ENCODE measurements at regions not wholly inside any gene's neighbourhood (a gene's known extent, or its start where the extent isn't known, plus 50 kb on each side); places are given as distances from the start of the nearest gene placed in this dataset.
A peak's percentile ranks its signal among the peaks of the same experiment; 100 is the strongest.

DNA sequence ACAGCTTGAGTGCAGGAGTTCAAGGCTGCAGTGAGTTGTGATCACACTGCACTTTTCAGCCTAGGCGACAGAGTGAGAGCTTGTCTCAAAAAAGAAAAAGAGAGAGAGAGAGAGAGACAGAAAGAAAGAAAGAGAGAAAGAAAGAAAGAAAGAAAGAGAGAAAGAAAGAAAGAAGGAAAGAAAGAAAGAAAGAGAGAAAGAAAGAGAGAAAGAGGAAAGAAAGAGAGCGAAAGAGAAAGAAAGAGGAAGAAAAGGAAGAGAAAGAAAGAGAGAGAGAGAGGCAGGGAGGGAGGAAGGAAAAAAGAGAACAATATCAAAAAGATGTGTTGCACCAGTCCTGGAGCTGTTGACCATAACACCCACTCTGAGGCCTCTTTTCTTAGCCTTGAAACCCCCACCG, 89.8 kb upstream of the MBOAT2 start:
- no peak overlapping the region for H3K4me3 ChIP-seq (replicated peaks in 1 of 3; ENCODE audit: insufficient read depth in 1 of 3, low read depth in 1 of 3, low read length in 3 of 3)
- H3K79me2 ChIP-seq (ENCODE audit: control insufficient read depth, insufficient read depth, low read length) = no peaks in the 10 kb centered on the region
- no peaks in the 10 kb centered on the region for H3K27me3 ChIP-seq (ENCODE audit: control insufficient read depth in 2 of 2, insufficient read depth in 2 of 2, low read length in 2 of 2)
- POLR2A ChIA-PET = no interaction called here
- H3K4me2 ChIP-seq (ENCODE audit: insufficient read depth, low read length) = no peak overlapping the region
- no peak overlapping the region for H3K9ac ChIP-seq (replicated peaks; ENCODE audit: extremely low read depth, insufficient read depth, low read length)
- no peaks in the 10 kb centered on the region for H3K36me3 ChIP-seq (ENCODE audit: control insufficient read depth in 2 of 2, extremely low read depth in 1 of 2, insufficient read depth in 2 of 2, low read length in 2 of 2)
- intact Hi-C loops (cut with micrococcal nuclease) (no loop called here), dilution Hi-C loops (cut with MboI; ENCODE audit: extremely low pct_ligation_motif_present, low sequenced_read_pairs) (no loop called here)
- no peak overlapping the region for H3K27ac ChIP-seq (ENCODE audit: insufficient read depth, low read depth, low read length)
- CTCF ChIA-PET = interaction anchor here (2.0 to 2.5 kb wide), 2 partner anchors 13 to 46 kb away, joined by 5 to 7 read pairs; no protein-coding TSS in a partner anchor
- no peaks in the 10 kb centered on the region for H3K4me1 ChIP-seq (ENCODE audit: control insufficient read depth, extremely low read depth, insufficient read depth, low read length)
- H3K9me3 ChIP-seq (replicated peaks; ENCODE audit: control insufficient read depth, insufficient read depth, low read length) = no peaks in the 10 kb centered on the region
- no peaks in the 10 kb centered on the region for H3K9me1 ChIP-seq (replicated peaks; ENCODE audit: control insufficient read depth, extremely low read depth, insufficient read depth, low read length)
- no TSS peak for BruUV-seq (replicated peaks)
- no peak for FAIRE-seq
- H4K20me1 ChIP-seq (replicated peaks; ENCODE audit: control insufficient read depth, extremely low read depth, insufficient read depth, low read length) = no peaks in the 10 kb centered on the region
- TF ChIP-seq GATA2 (IDR thresholded peaks at IDR 0.05; ENCODE audit: insufficient read depth, insufficient read length, low read depth, low read length) (no peak), FOS (IDR thresholded peaks at IDR 0.05; ENCODE audit: borderline replicate concordance, insufficient read depth, low read length) (no peak), EZH2 (IDR thresholded peaks at IDR 0.05; ENCODE audit: borderline replicate concordance, low read depth, low read length, severe bottlenecking) (no peak)
- H2AFZ ChIP-seq (ENCODE audit: low read depth, low read length) = no peak overlapping the region
- DNase-seq (ENCODE audit: low read depth, low spot score) = no peak

- no peak for DNase-seq (ENCODE audit: low read depth, low spot score)
- no TSS peak for BruUV-seq (replicated peaks)
- ChIA-PET CTCF (interaction anchor here (0.6 to 2.5 kb wide), 5 partner anchors 14 to 83 kb away, joined by 3 to 7 read pairs (median 3); no protein-coding TSS in a partner anchor), POLR2A (no interaction called here)
- no peak for TF ChIP-seq EZH2 (IDR thresholded peaks at IDR 0.05; ENCODE audit: borderline replicate concordance, low read depth, low read length, severe bottlenecking)
- no peak for TF ChIP-seq MYC (IDR thresholded peaks at IDR 0.05; ENCODE audit: low read depth, low read length)
- no peak for TF ChIP-seq JUN (IDR thresholded peaks at IDR 0.05; ENCODE audit: borderline replicate concordance, insufficient read depth, insufficient read length, low read depth)
- no peak for TF ChIP-seq POLR2A (IDR thresholded peaks at IDR 0.05; ENCODE audit: low read depth, low read length)
- TF ChIP-seq, protein P1, sequence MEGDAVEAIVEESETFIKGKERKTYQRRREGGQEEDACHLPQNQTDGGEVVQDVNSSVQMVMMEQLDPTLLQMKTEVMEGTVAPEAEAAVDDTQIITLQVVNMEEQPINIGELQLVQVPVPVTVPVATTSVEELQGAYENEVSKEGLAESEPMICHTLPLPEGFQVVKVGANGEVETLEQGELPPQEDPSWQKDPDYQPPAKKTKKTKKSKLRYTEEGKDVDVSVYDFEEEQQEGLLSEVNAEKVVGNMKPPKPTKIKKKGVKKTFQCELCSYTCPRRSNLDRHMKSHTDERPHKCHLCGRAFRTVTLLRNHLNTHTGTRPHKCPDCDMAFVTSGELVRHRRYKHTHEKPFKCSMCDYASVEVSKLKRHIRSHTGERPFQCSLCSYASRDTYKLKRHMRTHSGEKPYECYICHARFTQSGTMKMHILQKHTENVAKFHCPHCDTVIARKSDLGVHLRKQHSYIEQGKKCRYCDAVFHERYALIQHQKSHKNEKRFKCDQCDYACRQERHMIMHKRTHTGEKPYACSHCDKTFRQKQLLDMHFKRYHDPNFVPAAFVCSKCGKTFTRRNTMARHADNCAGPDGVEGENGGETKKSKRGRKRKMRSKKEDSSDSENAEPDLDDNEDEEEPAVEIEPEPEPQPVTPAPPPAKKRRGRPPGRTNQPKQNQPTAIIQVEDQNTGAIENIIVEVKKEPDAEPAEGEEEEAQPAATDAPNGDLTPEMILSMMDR (IDR thresholded peaks at IDR 0.05; ENCODE audit: extremely low read depth in 1 of 2, insufficient read depth in 1 of 2, low read depth in 1 of 2, low read length in 2 of 2) = no peak
- TF ChIP-seq, protein P2, sequence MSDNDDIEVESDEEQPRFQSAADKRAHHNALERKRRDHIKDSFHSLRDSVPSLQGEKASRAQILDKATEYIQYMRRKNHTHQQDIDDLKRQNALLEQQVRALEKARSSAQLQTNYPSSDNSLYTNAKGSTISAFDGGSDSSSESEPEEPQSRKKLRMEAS (IDR thresholded peaks at IDR 0.05; ENCODE audit: insufficient read depth, insufficient read length) = no peak
- no peak for TF ChIP-seq GATA2 (IDR thresholded peaks at IDR 0.05; ENCODE audit: insufficient read depth, insufficient read length, low read depth, low read length)
- TF ChIP-seq POLR2AphosphoS5 (IDR thresholded peaks at IDR 0.05; ENCODE audit: insufficient read depth, low read depth, low read length) = no peak
- no peak for TF ChIP-seq FOS (IDR thresholded peaks at IDR 0.05; ENCODE audit: borderline replicate concordance, insufficient read depth, low read length)
- H3K9ac ChIP-seq (replicated peaks; ENCODE audit: extremely low read depth, insufficient read depth, low read length) = no peak overlapping the region
- dilution Hi-C loops (cut with MboI; ENCODE audit: extremely low pct_ligation_motif_present, low sequenced_read_pairs) (no loop called here), intact Hi-C loops (cut with micrococcal nuclease) (no loop called here)
- no peaks in the 10 kb centered on the region for H3K36me3 ChIP-seq (ENCODE audit: control insufficient read depth in 2 of 2, extremely low read depth in 1 of 2, insufficient read depth in 2 of 2, low read length in 2 of 2)
- H3K9me1 ChIP-seq (replicated peaks; ENCODE audit: control insufficient read depth, extremely low read depth, insufficient read depth, low read length) = no peaks in the 10 kb centered on the region
- H3K9me3 ChIP-seq (replicated peaks; ENCODE audit: control insufficient read depth, insufficient read depth, low read length) = no peaks in the 10 kb centered on the region
- no peak overlapping the region for H3K4me2 ChIP-seq (ENCODE audit: insufficient read depth, low read length)
- H4K20me1 ChIP-seq (replicated peaks; ENCODE audit: control insufficient read depth, extremely low read depth, insufficient read depth, low read length) = no peaks in the 10 kb centered on the region
- no peaks in the 10 kb centered on the region for H3K4me1 ChIP-seq (ENCODE audit: control insufficient read depth, extremely low read depth, insufficient read depth, low read length)
- no peak overlapping the region for H3K4me3 ChIP-seq (replicated peaks in 1 of 3; ENCODE audit: insufficient read depth in 1 of 3, low read depth in 1 of 3, low read length in 3 of 3)
- H3K27me3 ChIP-seq (ENCODE audit: control insufficient read depth in 2 of 2, insufficient read depth in 2 of 2, low read length in 2 of 2) = no peaks in the 10 kb centered on the region
- H3K79me2 ChIP-seq (ENCODE audit: control insufficient read depth, insufficient read depth, low read length) = no peaks in the 10 kb centered on the region
- peak; percentile 8 for FAIRE-seq
- H3K27ac ChIP-seq (ENCODE audit: insufficient read depth, low read depth, low read length) = no peak overlapping the region
- H2AFZ ChIP-seq (ENCODE audit: low read depth, low read length) = no peak overlapping the region
These were observed 89.1 kb upstream of the MBOAT2 start for GRCh38 chr2:9092383-9093282.
